ENCODE measurements at regions not wholly inside any gene's neighbourhood (a gene's known extent, or its start where the extent isn't known, plus 50 kb on each side); places are given as distances from the start of the nearest gene placed in this dataset.
"Not testable (repeated sequence)": the region's sequence is repeated elsewhere in the genome, so short reads cannot be mapped to it uniquely, and the experiment has no call there.

- Mint-ChIP-seq H3K9me3 (peaks cover 1% of the 10 kb centered on the region), H3K4me1 (no peaks in the 10 kb centered on the region), H3K27me3 (no peaks in the 10 kb centered on the region), H3K27ac (no peak overlapping the region), H3K4me3 (no peak overlapping the region), H3K36me3 (no peaks in the 10 kb centered on the region)
- ATAC-seq (ENCODE audit: low read depth) (no peak), DNase-seq (ENCODE audit: low spot score in 2 of 2) (no peak)
Observed at GRCh38 chr5:106080535-106080934, 1590.2 kb downstream of the EFNA5 start.

- no peak for ATAC-seq (ENCODE audit: low read depth)
- Mint-ChIP-seq H3K36me3 (no peaks in the 10 kb centered on the region), H3K4me3 (no peak overlapping the region), H3K27ac (no peak overlapping the region), H3K4me1 (no peaks in the 10 kb centered on the region), H3K9me3 (peaks cover 3% of the 10 kb centered on the region), H3K27me3 (no peaks in the 10 kb centered on the region)
- no peak for DNase-seq (ENCODE audit: low spot score in 2 of 2)
Observed at GRCh38 chr5:106076655-106077054, 1594.1 kb downstream of the EFNA5 start.

- H3K27me3 Mint-ChIP-seq: no peaks in the 10 kb centered on the region
- no peaks in the 10 kb centered on the region for H3K4me1 Mint-ChIP-seq
- no peak for ATAC-seq (ENCODE audit: low read depth)
Observed at GRCh38 chr5:106072208-106072607, 1598.5 kb downstream of the EFNA5 start.

GRCh38 chr5:106047341-106047740, 1623.4 kb downstream of the EFNA5 start:
- no peaks in the 10 kb centered on the region for H3K27me3 Mint-ChIP-seq
- H3K4me1 Mint-ChIP-seq: no peaks in the 10 kb centered on the region
- H3K9me3 Mint-ChIP-seq: peaks cover 7% of the 10 kb centered on the region
- H3K4me3 Mint-ChIP-seq: no peak overlapping the region
- no peak overlapping the region for H3K27ac Mint-ChIP-seq
- ATAC-seq (ENCODE audit: low read depth): no peak
- no peaks in the 10 kb centered on the region for H3K36me3 Mint-ChIP-seq
- no peak for DNase-seq (ENCODE audit: low spot score in 2 of 2)

More at GRCh38 chr5:106072208-106072607, 1598.5 kb downstream of the EFNA5 start:
- Mint-ChIP-seq H3K4me3 (no peak overlapping the region), H3K9me3 (peaks cover 8% of the 10 kb centered on the region), H3K27ac (no peak overlapping the region), H3K36me3 (no peaks in the 10 kb centered on the region)
- DNase-seq (ENCODE audit: low spot score in 2 of 2): no peak

GRCh38 chr5:106032069-106032468, 1638.7 kb downstream of the EFNA5 start:
- not testable (repeated sequence) for H3K27ac Mint-ChIP-seq; H3K4me1 Mint-ChIP-seq; H3K27me3 Mint-ChIP-seq; H3K9me3 Mint-ChIP-seq; DNase-seq (ENCODE audit: low spot score in 2 of 2); H3K36me3 Mint-ChIP-seq; ATAC-seq (ENCODE audit: low read depth); H3K4me3 Mint-ChIP-seq

GRCh38 chr5:106028314-106028713, 1642.4 kb downstream of the EFNA5 start:
- no peak for DNase-seq (ENCODE audit: low spot score in 2 of 2)
- H3K4me3 Mint-ChIP-seq: no peak overlapping the region
- H3K9me3 Mint-ChIP-seq: peaks cover 6% of the 10 kb centered on the region
- no peaks in the 10 kb centered on the region for H3K27me3 Mint-ChIP-seq
- H3K27ac Mint-ChIP-seq: no peak overlapping the region
- no peaks in the 10 kb centered on the region for H3K36me3 Mint-ChIP-seq
- H3K4me1 Mint-ChIP-seq: no peaks in the 10 kb centered on the region
- ATAC-seq (ENCODE audit: low read depth): no peak

- H3K9me3 Mint-ChIP-seq: peaks cover 10% of the 10 kb centered on the region
Observed at GRCh38 chr5:106020894-106021293, 1649.8 kb downstream of the EFNA5 start.

GRCh38 chr5:106019261-106019660, 1651.5 kb downstream of the EFNA5 start:
- Mint-ChIP-seq H3K9me3 (peaks cover 8% of the 10 kb centered on the region), H3K27ac (no peak overlapping the region), H3K4me3 (no peak overlapping the region), H3K27me3 (no peaks in the 10 kb centered on the region), H3K36me3 (no peaks in the 10 kb centered on the region), H3K4me1 (no peaks in the 10 kb centered on the region)
- ATAC-seq (ENCODE audit: low read depth) (no peak), DNase-seq (ENCODE audit: low spot score in 2 of 2) (no peak)

More at GRCh38 chr5:106020894-106021293, 1649.8 kb downstream of the EFNA5 start:
- H3K4me1 Mint-ChIP-seq: no peaks in the 10 kb centered on the region
- ATAC-seq (ENCODE audit: low read depth): no peak
- DNase-seq (ENCODE audit: low spot score in 2 of 2): no peak
- no peaks in the 10 kb centered on the region for H3K27me3 Mint-ChIP-seq
- no peak overlapping the region for H3K4me3 Mint-ChIP-seq
- H3K27ac Mint-ChIP-seq: no peak overlapping the region
- H3K36me3 Mint-ChIP-seq: no peaks in the 10 kb centered on the region

- ATAC-seq (ENCODE audit: low read depth) (no peak), DNase-seq (ENCODE audit: low spot score in 2 of 2) (no peak)
- H3K27me3 Mint-ChIP-seq: no peaks in the 10 kb centered on the region
- H3K27ac Mint-ChIP-seq: no peak overlapping the region
- no peak overlapping the region for H3K4me3 Mint-ChIP-seq
- H3K4me1 Mint-ChIP-seq: no peaks in the 10 kb centered on the region
- peaks cover 8% of the 10 kb centered on the region for H3K9me3 Mint-ChIP-seq
- H3K36me3 Mint-ChIP-seq: no peaks in the 10 kb centered on the region
Observed at GRCh38 chr5:106017243-106017857, 1653.4 kb downstream of the EFNA5 start.

GRCh38 chr5:106014262-106014661, 1656.5 kb downstream of the EFNA5 start:
- DNase-seq (ENCODE audit: low spot score in 2 of 2) (no peak), ATAC-seq (ENCODE audit: low read depth) (no peak)
- Mint-ChIP-seq H3K9me3 (peaks cover 10% of the 10 kb centered on the region), H3K27me3 (no peaks in the 10 kb centered on the region), H3K4me3 (no peak overlapping the region), H3K36me3 (no peaks in the 10 kb centered on the region), H3K27ac (no peak overlapping the region), H3K4me1 (no peaks in the 10 kb centered on the region)

GRCh38 chr5:106006242-106006641, 1664.5 kb downstream of the EFNA5 start:
- no peak for DNase-seq (ENCODE audit: low spot score in 2 of 2)
- Mint-ChIP-seq H3K9me3 (peaks cover 8% of the 10 kb centered on the region), H3K4me3 (no peak overlapping the region), H3K36me3 (no peaks in the 10 kb centered on the region), H3K4me1 (no peaks in the 10 kb centered on the region), H3K27ac (no peak overlapping the region), H3K27me3 (no peaks in the 10 kb centered on the region)
- no peak for ATAC-seq (ENCODE audit: low read depth)

GRCh38 chr5:105998991-105999390, 1671.7 kb downstream of the EFNA5 start:
- H3K9me3 Mint-ChIP-seq; H3K4me1 Mint-ChIP-seq; H3K36me3 Mint-ChIP-seq; H3K4me3 Mint-ChIP-seq; H3K27me3 Mint-ChIP-seq; ATAC-seq (ENCODE audit: low read depth); DNase-seq (ENCODE audit: low spot score in 2 of 2); H3K27ac Mint-ChIP-seq: not testable (repeated sequence)

GRCh38 chr5:105993027-105993426, 1677.7 kb downstream of the EFNA5 start:
- no peak for ATAC-seq (ENCODE audit: low read depth)
- Mint-ChIP-seq H3K36me3 (no peaks in the 10 kb centered on the region), H3K27ac (no peak overlapping the region), H3K4me3 (no peak overlapping the region), H3K9me3 (no peaks in the 10 kb centered on the region), H3K4me1 (no peaks in the 10 kb centered on the region), H3K27me3 (no peaks in the 10 kb centered on the region)
- no peak for DNase-seq (ENCODE audit: low spot score in 2 of 2)

GRCh38 chr5:105982526-105982925, 1688.2 kb downstream of the EFNA5 start:
- Mint-ChIP-seq H3K4me1 (no peaks in the 10 kb centered on the region), H3K4me3 (no peak overlapping the region), H3K9me3 (peaks cover 3% of the 10 kb centered on the region), H3K36me3 (no peaks in the 10 kb centered on the region), H3K27me3 (no peaks in the 10 kb centered on the region), H3K27ac (no peak overlapping the region)
- DNase-seq (ENCODE audit: low spot score in 2 of 2) (no peak), ATAC-seq (ENCODE audit: low read depth) (no peak)

GRCh38 chr5:105978011-105978410, 1692.7 kb downstream of the EFNA5 start:
- no peaks in the 10 kb centered on the region for H3K27me3 Mint-ChIP-seq
- no peaks in the 10 kb centered on the region for H3K4me1 Mint-ChIP-seq
- DNase-seq (ENCODE audit: low spot score in 2 of 2): no peak
- no peak for ATAC-seq (ENCODE audit: low read depth)
- no peaks in the 10 kb centered on the region for H3K36me3 Mint-ChIP-seq
- no peak overlapping the region for H3K27ac Mint-ChIP-seq
- H3K9me3 Mint-ChIP-seq: peaks cover 3% of the 10 kb centered on the region
- H3K4me3 Mint-ChIP-seq: no peak overlapping the region
